Upper lobe of left lung (tissue), 4 donors: ENCODE measurements at regions not wholly inside any gene's neighbourhood (a gene's known extent, or its start where the extent isn't known, plus 50 kb on each side); places are given as distances from the start of the nearest gene placed in this dataset.

Experiments used
- CTCF ChIP-seq, 6 experiments: fragments of 450-650 bp in 4 of 6; fragments of 200-600 bp in 2 of 6; sonication (generic) in 2 of 6; IDR thresholded peaks; one replicate each; pipeline ENCODE4 v1.5.1; 2016 to 2019; ENCODE audit warnings: antibody characterized with exemption in 6 of 6
- POLR2A ChIP-seq, 4 donors: fragments of 450-650 bp; IDR thresholded peaks; one replicate each; pipeline ENCODE4 v1.5.1; 2016 to 2017; ENCODE audit warnings: antibody characterized with exemption in 4 of 4, mild to moderate bottlenecking in 2 of 4

DNA sequence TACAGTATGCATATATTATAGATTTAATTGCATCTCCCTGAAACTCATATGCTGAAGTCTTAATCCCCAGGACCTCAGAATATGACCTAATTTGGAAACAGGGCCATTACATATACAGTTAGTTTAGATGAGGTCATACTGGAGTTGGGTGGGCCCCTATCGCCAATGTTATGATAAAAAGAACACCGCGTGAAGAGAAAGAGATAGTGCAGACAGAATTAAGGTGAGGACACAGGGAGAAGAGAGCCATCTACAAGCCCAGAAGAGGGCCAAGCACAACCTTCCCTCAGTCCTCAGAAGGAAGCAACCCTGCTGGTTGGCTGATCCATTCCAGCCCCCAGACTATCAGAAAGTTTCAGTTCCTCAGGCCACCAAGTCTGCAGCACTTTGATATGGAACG lies 311.9 kb upstream of the RAB6C start:
- TF ChIP-seq CTCF (IDR thresholded peaks at IDR 0.05) (no peak), POLR2A (IDR thresholded peaks at IDR 0.05) (no peak)
